Upper lobe of right lung (tissue), 1 donor: ENCODE measurements at regions not wholly inside any gene's neighbourhood (a gene's known extent, or its start where the extent isn't known, plus 50 kb on each side); places are given as distances from the start of the nearest gene placed in this dataset.

Source experiments
- ATAC-seq: fragments of 200-7000 bp; cut with Tn5 transposase; one replicate; pipeline ENCODE4 v1.9.1; 2020; ENCODE audit warnings: mild to moderate bottlenecking, moderate library complexity
- DNase-seq: peaks from one replicate; pipeline ENCODE4 v3.0.0-alpha.2; 2020
- H3K27ac ChIP-seq: fragments of 200-600 bp; one replicate; pipeline ENCODE4 v1.8.0; 2022
- H3K27me3 ChIP-seq: fragments of 200-600 bp; one replicate; pipeline ENCODE4 v1.8.0; 2022; ENCODE audit warnings: mild to moderate bottlenecking
- H3K36me3 ChIP-seq: fragments of 200-600 bp; one replicate; pipeline ENCODE4 v1.8.0; 2022
- H3K4me1 ChIP-seq: fragments of 200-600 bp; one replicate; pipeline ENCODE4 v1.8.0; 2022
- H3K4me3 ChIP-seq: fragments of 200-600 bp; one replicate; pipeline ENCODE4 v1.8.0; 2022; ENCODE audit warnings: mild to moderate bottlenecking
- H3K9me3 ChIP-seq: fragments of 200-600 bp; one replicate; pipeline ENCODE4 v1.8.0; 2022
- CTCF ChIP-seq: fragments of 200-600 bp; IDR thresholded peaks from one replicate; pipeline ENCODE4 v1.8.0; 2022; ENCODE audit warnings: antibody characterized with exemption
- intact Hi-C: fragments of 100-400 bp; cut with DNase I; formaldehyde crosslinking; loops from one replicate; pipeline ENCODE4 v1.11.0; 2022
- donor health status: DM: no; HTN: yes; CAD: no; lungs with severe emphysema.

- ATAC-seq, result no peak
- no peaks in the 10 kb centered on the region for H3K4me1 ChIP-seq
- no peak for TF ChIP-seq CTCF
- H3K9me3 ChIP-seq, result no peaks in the 10 kb centered on the region
- intact Hi-C loops, result no loop called here
- DNase-seq, result no peak
- no peak overlapping the region for H3K4me3 ChIP-seq
- H3K27ac ChIP-seq, result no peak overlapping the region
- no peaks in the 10 kb centered on the region for H3K27me3 ChIP-seq
- no peaks in the 10 kb centered on the region for H3K36me3 ChIP-seq
Observed at GRCh38 chr7:137164251-137164650, 179.3 kb downstream of the PTN start.

GRCh38 chr7:137160236-137160635 is 183.3 kb downstream of the PTN start:
- intact Hi-C loops, result no loop called here
- Histone ChIP-seq H3K4me3 (no peak overlapping the region), H3K27ac (no peak overlapping the region), H3K4me1 (no peaks in the 10 kb centered on the region), H3K36me3 (no peaks in the 10 kb centered on the region), H3K9me3 (no peaks in the 10 kb centered on the region), H3K27me3 (no peaks in the 10 kb centered on the region)
- no peak for TF ChIP-seq CTCF
- ATAC-seq, result no peak
- DNase-seq, result no peak

GRCh38 chr7:137157256-137157655 is 186.3 kb downstream of the PTN start:
- ATAC-seq (no peak), DNase-seq (no peak)
- Histone ChIP-seq H3K27ac (no peak overlapping the region), H3K4me3 (no peak overlapping the region), H3K27me3 (no peaks in the 10 kb centered on the region), H3K9me3 (no peaks in the 10 kb centered on the region), H3K4me1 (no peaks in the 10 kb centered on the region), H3K36me3 (no peaks in the 10 kb centered on the region)
- no peak for TF ChIP-seq CTCF
- intact Hi-C loops, result no loop called here

- TF ChIP-seq CTCF, result no peak
- Histone ChIP-seq H3K27me3 (no peaks in the 10 kb centered on the region), H3K4me3 (no peak overlapping the region), H3K4me1 (no peaks in the 10 kb centered on the region), H3K27ac (no peak overlapping the region), H3K36me3 (no peaks in the 10 kb centered on the region), H3K9me3 (no peaks in the 10 kb centered on the region)
- no peak for DNase-seq
- intact Hi-C loops, result no loop called here
- ATAC-seq, result no peak
Observed at GRCh38 chr7:137151690-137152052, 191.9 kb downstream of the PTN start.

- no peak for DNase-seq
- Histone ChIP-seq H3K27me3 (no peaks in the 10 kb centered on the region), H3K4me3 (no peak overlapping the region), H3K27ac (no peak overlapping the region), H3K4me1 (no peaks in the 10 kb centered on the region), H3K9me3 (no peaks in the 10 kb centered on the region), H3K36me3 (no peaks in the 10 kb centered on the region)
- TF ChIP-seq CTCF, result no peak
- no peak for ATAC-seq
- intact Hi-C loops, result no loop called here
Observed at GRCh38 chr7:137151041-137151689, 192.4 kb downstream of the PTN start.

GRCh38 chr7:137147338-137147720 is 196.2 kb downstream of the PTN start:
- ATAC-seq, result no peak
- no peak for TF ChIP-seq CTCF
- no peak for DNase-seq
- H3K4me3 ChIP-seq, result no peak overlapping the region
- H3K27ac ChIP-seq, result no peak overlapping the region
- H3K9me3 ChIP-seq, result no peaks in the 10 kb centered on the region
- no peaks in the 10 kb centered on the region for H3K36me3 ChIP-seq
- intact Hi-C loops, result no loop called here
- H3K4me1 ChIP-seq, result no peaks in the 10 kb centered on the region
- H3K27me3 ChIP-seq, result no peaks in the 10 kb centered on the region
